ENCODE measurements at regions not wholly inside any gene's neighbourhood (a gene's known extent, or its start where the extent isn't known, plus 50 kb on each side); places are given as distances from the start of the nearest gene placed in this dataset.

GRCh38 chr12:118586433-118586832 is 210.1 kb downstream of the SUDS3 start:
- no peak for DNase-seq (ENCODE audit: low read depth)
- in situ Hi-C loops (cut with HindIII; ENCODE audit: low sequenced_read_pairs): no loop called here
- no peak overlapping the region for H3K4me3 ChIP-seq (ENCODE audit: low read depth, low read length)
- no peak for TF ChIP-seq CTCF (IDR thresholded peaks at IDR 0.05; ENCODE audit: low read depth, low read length, missing control alignments)

- in situ Hi-C loops (cut with HindIII; ENCODE audit: low sequenced_read_pairs): no loop called here
- H3K4me3 ChIP-seq (ENCODE audit: low read depth, low read length): no peak overlapping the region
- no peak for DNase-seq (ENCODE audit: low read depth)
- TF ChIP-seq CTCF (IDR thresholded peaks at IDR 0.05; ENCODE audit: low read depth, low read length, missing control alignments): no peak
Measured at GRCh38 chr12:118589162-118589561, 212.8 kb downstream of the SUDS3 start.

DNA sequence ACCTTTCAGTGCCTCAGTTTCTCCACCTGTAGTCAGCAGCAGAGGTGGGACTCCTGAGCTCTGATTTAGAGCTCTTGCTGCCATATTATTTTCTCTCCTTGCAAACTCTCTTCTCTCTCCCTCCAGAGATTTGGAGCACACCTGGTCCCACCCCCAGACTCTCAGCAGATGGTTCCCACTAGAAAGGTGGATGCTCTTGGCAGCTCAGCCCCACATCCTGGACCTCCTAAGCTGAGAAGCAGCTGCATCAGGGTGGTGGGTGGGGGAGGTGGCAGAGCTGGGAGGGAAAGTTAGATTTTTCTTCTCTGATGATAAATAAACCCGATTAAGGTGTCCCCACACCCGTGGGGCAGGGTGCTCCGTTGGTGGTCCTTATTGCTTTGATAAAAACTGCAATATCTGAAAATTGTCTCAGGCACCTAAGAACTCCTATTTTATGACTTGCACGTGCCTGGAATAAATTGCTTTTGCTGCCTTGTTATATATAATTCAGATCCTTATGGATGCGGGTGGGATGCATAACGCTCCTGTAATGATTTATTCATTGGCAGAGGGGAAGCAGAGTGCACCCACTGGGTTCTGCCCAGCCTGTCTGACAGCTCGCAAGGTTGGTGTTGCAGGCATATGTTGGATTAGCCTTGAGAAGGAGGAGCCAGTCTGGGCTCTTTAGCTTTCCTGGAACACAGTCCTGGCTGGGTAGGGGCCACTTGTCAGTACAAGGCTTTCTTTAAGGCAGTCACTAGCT is 214.2 kb downstream of the SUDS3 start:
- TF ChIP-seq CTCF (IDR thresholded peaks at IDR 0.05; ENCODE audit: low read depth, low read length, missing control alignments): no peak
- in situ Hi-C loops (cut with HindIII; ENCODE audit: low sequenced_read_pairs): no loop called here
- DNase-seq (ENCODE audit: low read depth): no peak
- no peak overlapping the region for H3K4me3 ChIP-seq (ENCODE audit: low read depth, low read length)

GRCh38 chr12:118603610-118604361 is 227.4 kb downstream of the SUDS3 start:
- in situ Hi-C loops (cut with HindIII; ENCODE audit: low sequenced_read_pairs): no loop called here
- no peak for DNase-seq (ENCODE audit: low read depth)
- H3K4me3 ChIP-seq (ENCODE audit: low read depth, low read length): no peak overlapping the region
- TF ChIP-seq CTCF (IDR thresholded peaks at IDR 0.05; ENCODE audit: low read depth, low read length, missing control alignments): no peak

DNA sequence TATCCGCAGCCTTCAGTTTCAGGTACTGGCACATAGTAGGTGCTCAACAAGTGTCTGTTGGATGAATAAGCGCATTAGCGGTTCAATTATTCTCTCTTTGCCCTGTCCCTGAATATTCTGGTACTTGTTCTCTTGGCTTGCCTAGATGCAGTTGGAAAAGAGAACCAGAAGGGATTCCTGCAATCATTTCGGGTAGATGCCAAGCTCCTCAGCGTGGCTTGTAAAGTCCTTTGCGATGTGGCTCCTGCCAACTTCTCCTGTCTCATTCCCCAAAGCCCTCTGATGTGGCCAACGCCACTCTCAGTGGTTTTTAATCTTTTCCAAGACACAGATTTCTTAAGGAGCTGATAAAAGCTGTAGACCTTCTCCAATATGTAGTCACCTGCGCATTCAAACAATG is 230.3 kb downstream of the SUDS3 start:
- no peak for TF ChIP-seq CTCF (IDR thresholded peaks at IDR 0.05; ENCODE audit: low read depth, low read length, missing control alignments)
- H3K4me3 ChIP-seq (ENCODE audit: low read depth, low read length): no peak overlapping the region
- DNase-seq (ENCODE audit: low read depth): no peak
- in situ Hi-C loops (cut with HindIII; ENCODE audit: low sequenced_read_pairs): no loop called here

GRCh38 chr12:118607831-118608230 is 231.5 kb downstream of the SUDS3 start:
- in situ Hi-C loops (cut with HindIII; ENCODE audit: low sequenced_read_pairs): no loop called here

More at GRCh38 chr12:118607831-118608230, 231.5 kb downstream of the SUDS3 start:
- TF ChIP-seq CTCF (IDR thresholded peaks at IDR 0.05; ENCODE audit: low read depth, low read length, missing control alignments): no peak
- no peak overlapping the region for H3K4me3 ChIP-seq (ENCODE audit: low read depth, low read length)
- no peak for DNase-seq (ENCODE audit: low read depth)

Measured in astrocyte of the cerebellum (primary cell).